NB4 (cell line): ENCODE measurements at regions not wholly inside any gene's neighbourhood (a gene's known extent, or its start where the extent isn't known, plus 50 kb on each side); places are given as distances from the start of the nearest gene placed in this dataset.

Experiments
- MYC ChIP-seq: IDR thresholded peaks from 2 replicates; pipeline ENCODE4 v1.6.1; 2011; ENCODE audit warnings: low read depth, low read length
- TF ChIP-seq, protein P1 (sequence below): IDR thresholded peaks from one replicate; pipeline ENCODE4 v1.5.1; 2012; ENCODE audit warnings: low read depth, low read length
- TF ChIP-seq, protein P2 (sequence below): IDR thresholded peaks from 2 replicates; pipeline ENCODE4 v1.6.1; 2011; ENCODE audit warnings: low read depth, low read length

DNA sequence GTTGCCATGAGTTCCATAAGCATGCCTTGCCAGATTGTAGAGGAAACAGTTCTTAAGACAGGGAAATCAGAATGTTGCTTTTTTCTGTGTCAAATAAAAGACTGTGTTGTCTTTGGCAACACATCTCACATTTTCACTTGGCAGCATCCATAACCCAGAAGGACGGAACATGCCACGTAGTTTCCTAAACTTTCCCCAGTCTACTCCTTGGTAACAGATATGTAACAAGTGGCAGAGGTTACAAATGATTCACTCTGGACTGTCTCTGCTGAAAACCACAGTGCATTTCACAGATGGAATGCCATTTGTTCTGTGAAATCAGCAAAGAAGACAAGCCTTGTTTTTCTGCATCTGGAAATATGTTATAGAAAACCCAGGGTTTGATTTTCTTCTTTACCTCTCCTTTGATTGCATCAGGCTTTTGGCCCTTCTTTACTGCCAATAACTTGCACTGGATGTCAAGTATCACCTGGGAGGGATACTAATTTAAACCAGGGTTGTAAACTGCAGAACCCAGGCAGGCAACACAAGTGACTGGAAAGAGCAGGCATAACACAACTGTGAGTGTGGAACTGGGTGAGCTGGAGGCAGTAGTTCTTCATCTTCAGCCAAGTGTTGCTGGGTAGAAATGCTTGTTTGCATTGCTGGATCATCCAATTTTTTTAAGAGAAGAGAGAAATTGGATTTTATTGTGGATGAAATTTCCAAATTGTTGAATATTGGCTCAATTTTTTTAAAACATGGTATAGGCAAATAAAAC, 124.4 kb upstream of the FOXB1 start:
- TF ChIP-seq, protein P1, sequence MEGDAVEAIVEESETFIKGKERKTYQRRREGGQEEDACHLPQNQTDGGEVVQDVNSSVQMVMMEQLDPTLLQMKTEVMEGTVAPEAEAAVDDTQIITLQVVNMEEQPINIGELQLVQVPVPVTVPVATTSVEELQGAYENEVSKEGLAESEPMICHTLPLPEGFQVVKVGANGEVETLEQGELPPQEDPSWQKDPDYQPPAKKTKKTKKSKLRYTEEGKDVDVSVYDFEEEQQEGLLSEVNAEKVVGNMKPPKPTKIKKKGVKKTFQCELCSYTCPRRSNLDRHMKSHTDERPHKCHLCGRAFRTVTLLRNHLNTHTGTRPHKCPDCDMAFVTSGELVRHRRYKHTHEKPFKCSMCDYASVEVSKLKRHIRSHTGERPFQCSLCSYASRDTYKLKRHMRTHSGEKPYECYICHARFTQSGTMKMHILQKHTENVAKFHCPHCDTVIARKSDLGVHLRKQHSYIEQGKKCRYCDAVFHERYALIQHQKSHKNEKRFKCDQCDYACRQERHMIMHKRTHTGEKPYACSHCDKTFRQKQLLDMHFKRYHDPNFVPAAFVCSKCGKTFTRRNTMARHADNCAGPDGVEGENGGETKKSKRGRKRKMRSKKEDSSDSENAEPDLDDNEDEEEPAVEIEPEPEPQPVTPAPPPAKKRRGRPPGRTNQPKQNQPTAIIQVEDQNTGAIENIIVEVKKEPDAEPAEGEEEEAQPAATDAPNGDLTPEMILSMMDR, result no peak
- TF ChIP-seq MYC, result no peak
- TF ChIP-seq, protein P2, sequence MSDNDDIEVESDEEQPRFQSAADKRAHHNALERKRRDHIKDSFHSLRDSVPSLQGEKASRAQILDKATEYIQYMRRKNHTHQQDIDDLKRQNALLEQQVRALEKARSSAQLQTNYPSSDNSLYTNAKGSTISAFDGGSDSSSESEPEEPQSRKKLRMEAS, result no peak
